MM.1S (cell line): ENCODE measurements at regions not wholly inside any gene's neighbourhood (a gene's known extent, or its start where the extent isn't known, plus 50 kb on each side); places are given as distances from the start of the nearest gene placed in this dataset.

Experiments used
- DNase-seq: peaks from one replicate; pipeline ENCODE4 v3.0.0-alpha.2; 2015
- H2AFZ ChIP-seq: fragments of 300-600 bp; sonication (generic); 2 replicates; pipeline ENCODE4 v1.6.0; 2016; ENCODE audit warnings: antibody characterized with exemption, low read length
- H3F3A ChIP-seq: fragments of 300-600 bp; sonication (generic); 2 replicates; pipeline ENCODE4 v1.6.1; 2016; ENCODE audit warnings: mild to moderate bottlenecking, antibody characterized with exemption, low read length, moderate library complexity, mixed read lengths; ENCODE audit not compliant: insufficient read depth
- H3K27ac ChIP-seq: fragments of 300-600 bp; sonication (generic); 2 replicates; pipeline ENCODE4 v1.5.1; 2016; ENCODE audit warnings: mild to moderate bottlenecking, low read length
- H3K27me3 ChIP-seq: fragments of 300-600 bp; sonication (generic); replicated peaks from 2 replicates; pipeline ENCODE4 v1.6.0; 2016; ENCODE audit warnings: low read length; ENCODE audit not compliant: insufficient read depth
- H3K36me3 ChIP-seq: fragments of 300-600 bp; sonication (generic); replicated peaks from 2 replicates; pipeline ENCODE4 v1.6.1; 2016; ENCODE audit warnings: mild to moderate bottlenecking, low read length, mixed read lengths; ENCODE audit not compliant: insufficient read depth
- H3K4me1 ChIP-seq: fragments of 300-600 bp; sonication (generic); 2 replicates; pipeline ENCODE4 v1.6.1; 2016; ENCODE audit warnings: low read length, mixed read lengths
- H3K4me2 ChIP-seq: fragments of 300-600 bp; sonication (generic); 2 replicates; pipeline ENCODE4 v1.6.0; 2016; ENCODE audit warnings: low read depth, low read length
- H3K4me3 ChIP-seq: fragments of 300-600 bp; sonication (generic); 2 replicates; pipeline ENCODE4 v1.5.1; 2016; ENCODE audit warnings: low read length, mixed read lengths
- H3K79me2 ChIP-seq: fragments of 300-600 bp; sonication (generic); 2 replicates; pipeline ENCODE4 v1.6.1; 2016; ENCODE audit warnings: mixed run types, low read length, mixed read lengths
- H3K9ac ChIP-seq: fragments of 300-600 bp; sonication (generic); 2 replicates; pipeline ENCODE4 v1.6.1; 2016; ENCODE audit warnings: low read length, mixed read lengths
- H3K9me2 ChIP-seq: fragments of 300-600 bp; sonication (generic); replicated peaks from 2 replicates; pipeline ENCODE4 v1.6.1; 2016; ENCODE audit warnings: mild to moderate bottlenecking, low read length, mixed read lengths; ENCODE audit not compliant: insufficient read depth
- H3K9me3 ChIP-seq: fragments of 300-600 bp; sonication (generic); replicated peaks from 2 replicates; pipeline ENCODE4 v1.6.1; 2016; ENCODE audit warnings: mild to moderate bottlenecking, low read length, mixed read lengths; ENCODE audit not compliant: insufficient read depth
- H4K20me1 ChIP-seq: fragments of 300-600 bp; sonication (generic); 2 replicates; pipeline ENCODE4 v1.6.1; 2016; ENCODE audit warnings: mild to moderate bottlenecking, low read length, moderate library complexity, mixed read lengths; ENCODE audit not compliant: insufficient read depth
- CTCF ChIP-seq: fragments of 300-600 bp; sonication (generic); IDR thresholded peaks from 2 replicates; pipeline ENCODE4 v1.5.1; 2016; ENCODE audit warnings: antibody characterized with exemption, low read length, mixed read lengths
- EZH2 ChIP-seq: fragments of 300-600 bp; sonication (generic); optimal IDR thresholded peaks from 2 replicates; pipeline ENCODE3; 2017; ENCODE audit warnings: low read depth, mild to moderate bottlenecking, antibody characterized with exemption, low read length, mixed read lengths
- EZH2phosphoT487 ChIP-seq: fragments of 300-600 bp; sonication (generic); IDR thresholded peaks from 2 replicates; pipeline ENCODE4 v1.6.1; 2018; ENCODE audit warnings: antibody characterized with exemption, low read length

DNA sequence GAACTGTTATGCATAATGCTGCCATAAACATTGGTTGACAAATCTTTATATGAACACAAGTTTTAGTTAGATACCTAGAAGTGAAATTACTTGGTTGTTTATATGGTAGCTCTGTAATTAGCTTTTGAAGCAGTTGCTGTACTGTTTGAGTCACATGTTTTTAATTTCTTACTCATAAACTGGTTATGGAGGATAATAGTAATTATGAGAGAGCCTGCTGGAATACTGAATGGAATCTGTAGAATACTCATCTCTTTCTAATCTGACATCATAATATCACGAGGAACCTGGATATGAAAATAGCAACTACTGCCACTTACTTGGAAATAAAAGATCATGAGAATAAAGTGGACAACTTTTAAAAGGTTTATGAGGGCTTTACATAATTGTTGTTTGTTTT is 509.2 kb downstream of the CETN3 start:
- Histone ChIP-seq H4K20me1 (no peaks in the 10 kb centered on the region), H2AFZ (no peak overlapping the region), H3K4me2 (no peak overlapping the region), H3K27me3 (no peaks in the 10 kb centered on the region), H3K27ac (no peak overlapping the region), H3K36me3 (no peaks in the 10 kb centered on the region), H3K4me3 (no peak overlapping the region), H3K79me2 (no peaks in the 10 kb centered on the region), H3K9me3 (no peaks in the 10 kb centered on the region), H3K9ac (no peak overlapping the region), H3K4me1 (no peaks in the 10 kb centered on the region), H3K9me2 (no peaks in the 10 kb centered on the region), H3F3A (no peaks in the 10 kb centered on the region)
- TF ChIP-seq EZH2 (no peak), CTCF (no peak), EZH2phosphoT487 (no peak)
- no peak for DNase-seq

DNA sequence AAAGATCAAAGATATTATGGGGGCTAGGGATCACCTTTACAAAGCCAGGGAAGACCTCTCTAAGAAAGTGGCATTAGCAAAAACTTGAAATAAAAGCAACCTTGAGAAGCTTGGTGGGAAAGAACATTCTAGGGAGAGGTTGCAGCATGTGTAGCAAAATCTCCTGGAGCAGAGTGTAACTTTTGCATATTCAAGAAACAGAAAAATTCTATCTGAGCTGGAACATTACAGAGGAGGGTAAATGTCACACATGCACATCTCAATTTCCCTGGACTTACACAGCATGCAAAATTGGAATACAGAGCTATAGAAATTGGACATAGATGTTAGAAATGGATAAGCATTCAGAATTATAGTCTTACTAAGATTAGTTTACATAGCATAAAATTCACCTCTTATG is 510.0 kb downstream of the CETN3 start:
- no peaks in the 10 kb centered on the region for H3F3A ChIP-seq
- no peak for DNase-seq
- no peaks in the 10 kb centered on the region for H3K27me3 ChIP-seq
- H3K79me2 ChIP-seq: no peaks in the 10 kb centered on the region
- H3K9me3 ChIP-seq: no peaks in the 10 kb centered on the region
- no peak for TF ChIP-seq EZH2
- no peak for TF ChIP-seq CTCF
- TF ChIP-seq EZH2phosphoT487: no peak
- no peaks in the 10 kb centered on the region for H3K9me2 ChIP-seq
- no peak overlapping the region for H3K27ac ChIP-seq
- H3K4me1 ChIP-seq: no peaks in the 10 kb centered on the region
- H3K9ac ChIP-seq: no peak overlapping the region
- H3K4me2 ChIP-seq: no peak overlapping the region
- no peaks in the 10 kb centered on the region for H3K36me3 ChIP-seq
- H2AFZ ChIP-seq: no peak overlapping the region
- H3K4me3 ChIP-seq: no peak overlapping the region
- H4K20me1 ChIP-seq: no peaks in the 10 kb centered on the region

DNA sequence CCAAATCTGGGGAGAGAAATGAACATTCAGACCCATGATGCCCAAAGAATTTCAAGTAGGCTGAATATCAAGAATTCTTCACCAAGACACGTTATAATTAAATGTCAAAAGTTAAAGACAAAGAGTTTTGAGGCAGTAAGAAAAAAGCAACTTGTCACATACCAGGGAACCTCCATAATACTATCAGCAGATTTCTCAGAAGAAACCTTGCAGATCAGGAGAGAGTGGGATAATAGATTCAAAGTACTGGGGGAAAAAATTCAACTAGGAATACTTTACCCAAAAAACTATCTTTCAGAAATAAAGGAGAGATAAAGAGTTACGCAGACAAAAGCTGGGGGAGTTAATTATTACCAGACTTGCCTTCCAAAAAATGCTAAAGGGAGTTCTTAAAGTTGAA is 516.0 kb downstream of the CETN3 start:
- TF ChIP-seq EZH2phosphoT487 (no peak), CTCF (no peak), EZH2 (no peak)
- Histone ChIP-seq H3K9me3 (no peaks in the 10 kb centered on the region), H3K4me3 (no peak overlapping the region), H3K4me2 (no peak overlapping the region), H2AFZ (no peak overlapping the region), H3F3A (no peaks in the 10 kb centered on the region), H3K27me3 (no peaks in the 10 kb centered on the region), H3K79me2 (no peaks in the 10 kb centered on the region), H3K36me3 (no peaks in the 10 kb centered on the region), H3K27ac (no peak overlapping the region), H3K4me1 (no peaks in the 10 kb centered on the region), H3K9me2 (no peaks in the 10 kb centered on the region), H3K9ac (no peak overlapping the region), H4K20me1 (no peaks in the 10 kb centered on the region)
- DNase-seq: no peak

DNA sequence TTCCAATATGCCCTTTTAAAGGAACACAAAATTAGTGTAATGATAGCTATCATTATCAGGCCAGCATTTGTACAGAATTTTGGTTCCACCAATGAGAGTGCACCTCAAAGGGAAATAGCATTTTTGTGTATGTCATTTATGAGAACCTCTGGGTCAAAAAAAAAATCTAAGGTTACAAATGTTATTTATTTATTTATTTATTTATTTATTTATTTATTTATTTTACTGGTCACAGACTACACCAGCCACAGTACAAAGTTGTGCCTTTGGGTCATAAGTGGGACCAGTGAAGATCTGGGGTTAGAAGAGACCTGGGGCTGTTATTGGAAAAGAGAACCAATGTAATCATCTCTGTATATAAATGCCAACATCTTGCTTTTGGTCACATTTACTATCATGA is 523.9 kb downstream of the CETN3 start:
- H3K4me1 ChIP-seq: no peaks in the 10 kb centered on the region
- no peak overlapping the region for H3K4me2 ChIP-seq
- H3K27ac ChIP-seq: no peak overlapping the region
- no peak for TF ChIP-seq CTCF
- no peak for TF ChIP-seq EZH2
- TF ChIP-seq EZH2phosphoT487: no peak
- no peak for DNase-seq
- H3F3A ChIP-seq: no peaks in the 10 kb centered on the region
- no peaks in the 10 kb centered on the region for H4K20me1 ChIP-seq
- H3K9me3 ChIP-seq: no peaks in the 10 kb centered on the region
- H3K79me2 ChIP-seq: no peaks in the 10 kb centered on the region
- no peaks in the 10 kb centered on the region for H3K9me2 ChIP-seq
- no peak overlapping the region for H3K4me3 ChIP-seq
- no peaks in the 10 kb centered on the region for H3K27me3 ChIP-seq
- no peak overlapping the region for H3K9ac ChIP-seq
- H2AFZ ChIP-seq: no peak overlapping the region
- no peaks in the 10 kb centered on the region for H3K36me3 ChIP-seq
